Endometrial microvascular endothelial cells (primary cell): ENCODE measurements at regions not wholly inside any gene's neighbourhood (a gene's known extent, or its start where the extent isn't known, plus 50 kb on each side); places are given as distances from the start of the nearest gene placed in this dataset.

Experiments
- in situ Hi-C: cut with HindIII; loops from 2 replicates; pipeline ENCODE4 v1.10.0; 2017; ENCODE audit warnings: low sequenced_read_pairs, low pct_unique_long_range_greater_than_20kb; ENCODE audit errors: inconsistent ontology term

- in situ Hi-C loops = no loop called here
Measured at GRCh38 chr9:108547411-108548135, 308.2 kb downstream of the ACTL7B start.

DNA sequence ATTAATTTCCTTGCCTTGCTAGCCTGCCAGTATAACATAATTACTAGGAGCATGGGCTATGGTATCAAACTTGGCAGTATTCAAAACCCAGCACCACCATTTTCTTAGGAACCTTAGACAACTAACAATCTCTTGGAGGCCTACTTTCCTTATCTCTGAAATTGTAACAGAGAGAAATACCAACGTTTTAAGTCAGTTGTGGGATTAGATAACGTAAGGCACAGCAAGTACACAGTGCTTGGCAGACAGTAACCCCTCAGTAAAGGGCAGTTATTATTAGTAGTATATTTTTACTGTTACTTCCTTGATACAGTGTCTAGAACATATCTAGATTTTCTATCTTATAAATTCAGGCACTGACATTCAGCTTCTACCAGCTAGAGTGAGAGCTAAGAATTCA lies 309.6 kb downstream of the ACTL7B start:
- in situ Hi-C loops = no loop called here

- in situ Hi-C loops = no loop called here
Measured at GRCh38 chr9:108545436-108545835, 310.4 kb downstream of the ACTL7B start.

DNA sequence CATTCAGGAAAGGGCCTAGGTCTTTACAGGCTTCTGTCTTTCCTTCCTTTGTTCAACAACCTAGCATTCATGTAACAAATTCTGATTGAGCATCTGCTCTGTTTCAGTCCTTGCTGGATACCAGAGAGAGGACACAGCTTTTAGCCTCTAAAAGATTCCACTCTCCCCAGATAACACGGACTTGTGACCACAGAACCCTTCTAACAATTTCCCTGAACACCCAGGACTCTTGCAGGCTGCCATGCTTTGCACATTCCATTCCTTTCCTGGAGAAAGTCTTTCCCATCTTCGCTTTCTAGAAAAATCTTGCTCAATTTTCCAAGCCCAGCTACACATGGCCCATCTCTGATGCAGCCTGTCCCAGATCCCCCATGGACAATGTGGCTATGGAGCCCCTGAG lies 310.9 kb downstream of the ACTL7B start:
- in situ Hi-C loops = no loop called here

- in situ Hi-C loops = no loop called here
Measured at GRCh38 chr9:108543251-108543778, 312.5 kb downstream of the ACTL7B start.

DNA sequence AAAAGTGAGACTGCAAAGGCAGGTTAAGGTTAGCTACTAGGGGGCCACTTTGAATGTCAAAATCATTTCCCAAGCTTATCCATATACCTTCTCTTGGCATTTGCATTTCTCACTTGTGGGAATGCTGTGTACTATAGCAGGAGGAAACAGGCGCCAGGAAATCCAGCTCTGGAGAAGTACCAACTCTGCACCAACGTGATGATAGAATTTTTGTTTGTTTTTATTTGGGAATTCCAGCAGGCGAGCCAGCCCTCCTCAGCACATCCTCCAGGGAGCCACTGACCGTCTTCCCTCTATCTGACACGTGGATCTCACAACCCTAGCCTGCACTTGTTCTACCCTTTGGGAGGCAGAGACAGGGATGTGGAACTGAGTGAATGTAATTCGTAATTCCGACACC lies 318.0 kb downstream of the ACTL7B start:
- in situ Hi-C loops = no loop called here

GRCh38 chr9:108536836-108537601 lies 318.8 kb downstream of the ACTL7B start:
- in situ Hi-C loops = no loop called here

DNA sequence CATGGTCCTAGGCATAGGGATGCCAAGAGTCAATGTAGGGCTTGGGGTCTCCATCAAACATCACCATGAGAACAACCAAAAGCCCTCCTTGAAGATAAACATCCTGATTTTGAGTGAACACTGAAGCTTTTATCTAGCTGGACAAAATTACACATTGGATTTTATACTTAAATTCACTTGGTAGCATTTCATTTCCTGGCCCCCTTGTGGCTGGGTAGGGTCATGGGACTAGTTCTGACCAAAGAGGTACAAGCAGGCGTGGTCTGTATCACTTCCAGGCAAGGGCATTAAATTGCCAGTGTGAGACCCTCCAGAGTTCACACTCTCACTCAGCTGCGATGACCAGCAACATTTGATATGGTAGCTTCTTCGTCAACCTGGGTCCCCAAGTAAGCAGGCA lies 320.3 kb downstream of the ACTL7B start:
- in situ Hi-C loops = no loop called here

DNA sequence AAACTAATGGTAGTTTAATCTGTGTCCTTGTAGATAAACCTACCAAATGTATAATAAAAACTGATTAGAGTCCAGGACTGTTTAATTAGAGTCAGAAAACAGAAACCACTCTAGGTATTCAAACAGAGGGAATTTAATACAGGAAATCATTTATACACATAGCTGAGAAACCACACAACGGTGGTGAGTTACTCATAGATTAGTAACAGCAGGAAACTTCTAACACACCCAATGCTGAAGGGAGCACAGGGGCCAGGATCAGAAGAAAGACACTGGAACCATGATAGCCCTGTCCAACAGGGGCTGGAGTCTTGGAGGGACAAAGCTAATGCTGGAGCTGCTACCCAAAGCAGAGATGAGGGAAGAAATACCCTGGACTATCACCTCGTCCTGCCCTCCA lies 321.0 kb downstream of the ACTL7B start:
- in situ Hi-C loops = no loop called here

DNA sequence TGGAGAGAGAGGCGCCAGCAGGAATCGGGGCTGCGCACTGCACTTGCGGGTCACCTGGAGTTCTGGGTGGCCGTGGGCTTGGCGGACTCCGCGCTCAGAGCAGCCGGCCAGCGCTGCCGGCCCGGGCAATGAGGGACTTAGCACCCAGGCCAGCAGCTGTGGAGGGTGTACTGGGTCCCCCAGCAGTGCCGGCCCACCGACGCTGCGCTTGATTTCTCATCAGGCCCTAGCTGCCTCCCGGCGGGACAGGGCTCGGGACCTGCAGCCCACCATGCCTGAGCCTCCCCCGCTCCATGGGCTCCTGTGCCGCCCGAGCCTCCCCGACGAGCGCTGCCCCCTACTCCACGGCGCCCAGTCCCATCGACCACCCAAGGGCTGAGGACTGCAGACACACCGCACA lies 325.6 kb downstream of the ACTL7B start:
- in situ Hi-C loops = no loop called here

DNA sequence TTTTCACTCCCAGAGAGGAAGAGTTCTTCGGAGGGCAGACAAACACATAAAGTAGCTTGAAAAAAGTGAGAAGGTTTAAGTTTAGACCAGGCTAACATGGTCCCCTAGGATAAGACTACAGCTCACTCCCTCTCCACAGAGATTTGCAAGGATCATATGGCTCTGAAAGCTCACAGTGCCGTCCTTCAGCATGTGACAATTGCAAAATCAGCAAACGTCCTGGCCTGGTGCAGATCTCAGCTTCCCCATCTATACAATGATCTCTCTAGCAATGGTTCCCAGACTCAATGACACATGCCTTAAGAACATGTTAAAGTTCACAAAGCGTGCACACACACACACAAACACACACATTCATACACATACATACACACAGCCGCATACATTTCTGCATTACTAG lies 327.6 kb downstream of the ACTL7B start:
- in situ Hi-C loops = no loop called here

- in situ Hi-C loops = no loop called here
Measured at GRCh38 chr9:108526518-108526917, 329.3 kb downstream of the ACTL7B start.

DNA sequence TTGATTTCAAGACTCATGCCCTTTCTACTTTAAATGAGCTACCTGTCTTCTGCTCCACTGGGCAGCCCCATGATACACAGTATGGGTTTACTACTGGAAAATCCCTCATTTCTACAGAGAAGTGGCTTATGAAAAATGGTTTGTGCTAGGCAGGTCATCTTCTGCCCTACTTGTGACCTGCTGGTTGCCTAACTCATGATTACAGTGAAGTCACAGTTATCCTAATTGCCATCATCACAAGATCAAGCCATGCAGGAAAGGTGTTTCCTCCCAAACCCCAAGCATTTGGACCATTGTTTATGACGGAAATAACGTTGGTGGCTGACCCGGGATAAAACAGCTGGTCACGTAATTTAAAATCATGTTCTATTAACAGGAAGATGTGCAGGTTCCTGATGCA lies 330.6 kb downstream of the ACTL7B start:
- in situ Hi-C loops = no loop called here

- in situ Hi-C loops = no loop called here
Measured at GRCh38 chr9:108521063-108521590, 334.7 kb downstream of the ACTL7B start.

GRCh38 chr9:108519437-108519836 lies 336.3 kb downstream of the ACTL7B start:
- in situ Hi-C loops = no loop called here

DNA sequence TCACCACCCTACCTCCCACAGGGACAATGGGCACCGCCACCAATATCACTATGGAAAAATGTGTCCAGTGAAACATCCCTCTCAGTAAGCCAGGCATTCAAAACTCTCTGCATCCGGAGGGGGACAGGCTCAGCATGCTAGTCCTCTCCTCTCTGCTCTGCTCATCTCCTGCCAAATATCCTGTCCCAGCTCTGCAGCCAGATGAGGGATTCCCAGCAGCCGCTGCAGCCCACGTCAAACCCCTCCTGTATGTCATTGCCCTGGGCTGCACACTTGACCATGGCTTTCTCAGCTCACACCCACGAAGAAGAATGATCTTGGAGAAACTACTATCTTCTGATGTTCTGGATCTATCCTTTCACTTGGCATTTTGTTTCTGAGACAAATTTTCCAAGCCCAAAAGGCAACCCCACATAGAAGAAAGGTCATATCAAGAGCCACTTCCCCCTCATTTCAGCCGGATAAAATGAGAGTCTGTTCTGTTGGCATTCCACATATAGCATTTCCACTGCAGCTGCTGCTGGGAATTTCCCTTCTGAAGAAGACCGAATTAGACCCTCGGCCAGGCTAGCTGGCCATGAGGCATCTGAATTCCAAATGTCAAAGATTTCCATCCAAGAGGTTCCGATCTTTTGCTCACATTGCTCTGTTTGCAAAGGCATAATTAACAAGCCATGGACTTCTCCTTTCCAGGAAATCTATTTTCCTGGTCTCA lies 338.0 kb downstream of the ACTL7B start:
- in situ Hi-C loops = no loop called here

DNA sequence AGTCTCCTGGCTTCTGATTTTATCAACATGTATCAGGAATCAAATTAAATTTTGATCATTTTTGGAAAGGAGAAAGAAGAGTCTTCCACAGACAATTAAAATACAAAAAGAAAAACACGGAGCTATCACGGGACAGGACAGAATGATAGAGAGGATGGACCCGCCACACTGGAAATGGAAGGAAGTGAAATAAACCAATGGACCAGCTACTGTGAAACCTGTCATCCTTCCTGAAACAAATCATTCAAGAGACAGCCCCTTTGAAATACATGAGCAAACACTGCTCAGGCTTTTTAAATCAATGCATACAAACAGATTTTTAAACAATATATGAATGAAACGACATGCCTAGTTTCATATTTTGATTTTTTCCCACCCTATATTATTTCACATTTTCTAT lies 339.4 kb downstream of the ACTL7B start:
- in situ Hi-C loops = no loop called here

DNA sequence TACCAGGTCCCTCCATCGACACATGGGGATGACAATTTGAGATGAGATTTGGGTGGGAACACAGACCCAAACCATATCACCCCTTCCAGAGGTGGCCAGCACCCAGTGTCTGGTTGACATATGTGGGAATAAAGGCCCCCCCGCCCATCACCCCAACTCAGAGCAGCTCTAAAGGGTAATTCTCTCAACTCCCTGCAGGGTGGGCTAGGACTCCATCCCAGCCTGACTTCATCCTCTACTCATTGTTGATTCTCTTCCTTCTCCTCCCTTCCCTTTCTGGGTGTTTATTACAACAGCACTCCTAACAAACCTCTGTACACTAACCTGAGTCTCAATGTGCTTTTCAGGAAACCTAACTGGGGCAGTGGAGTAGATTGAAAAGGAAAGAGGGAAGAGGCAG lies 339.9 kb downstream of the ACTL7B start:
- in situ Hi-C loops = no loop called here

DNA sequence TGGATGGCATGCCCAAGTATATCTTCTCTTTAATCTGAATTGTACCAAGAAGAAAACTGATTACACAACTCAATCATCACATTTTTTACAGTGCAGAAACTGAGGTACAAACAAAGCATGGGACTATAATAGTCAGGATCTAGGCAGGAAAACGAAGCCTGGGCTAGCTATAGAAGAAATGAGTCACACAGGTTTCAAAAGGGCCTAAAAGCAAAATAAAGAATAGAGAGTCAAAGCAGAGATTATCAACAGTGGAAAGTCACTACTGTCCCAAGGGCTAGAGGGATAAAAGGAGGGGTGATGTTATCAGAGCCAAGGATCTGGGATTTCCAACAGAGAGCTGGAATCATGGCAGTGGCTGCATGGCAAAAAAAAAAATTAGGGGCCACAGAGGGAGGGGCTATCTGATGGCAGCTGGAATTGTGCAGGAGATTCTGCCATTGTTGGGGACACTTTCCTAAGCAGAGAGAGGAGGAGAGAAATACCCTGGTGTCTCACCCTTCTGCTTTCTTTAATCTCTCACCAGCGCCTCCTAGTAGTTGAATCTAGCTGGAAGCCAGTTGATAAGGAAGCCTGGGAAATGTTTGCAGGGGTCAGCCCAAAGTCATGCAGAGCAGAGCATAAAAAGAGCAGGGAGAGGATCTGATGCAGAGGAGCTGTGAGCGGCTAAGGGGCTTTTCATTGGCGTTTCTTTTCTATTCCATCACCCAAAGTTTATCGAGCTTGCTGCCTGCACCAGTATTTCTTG lies 343.2 kb downstream of the ACTL7B start:
- in situ Hi-C loops = no loop called here
